ENCODE measurements at regions not wholly inside any gene's neighbourhood (a gene's known extent, or its start where the extent isn't known, plus 50 kb on each side); places are given as distances from the start of the nearest gene placed in this dataset.

DNA sequence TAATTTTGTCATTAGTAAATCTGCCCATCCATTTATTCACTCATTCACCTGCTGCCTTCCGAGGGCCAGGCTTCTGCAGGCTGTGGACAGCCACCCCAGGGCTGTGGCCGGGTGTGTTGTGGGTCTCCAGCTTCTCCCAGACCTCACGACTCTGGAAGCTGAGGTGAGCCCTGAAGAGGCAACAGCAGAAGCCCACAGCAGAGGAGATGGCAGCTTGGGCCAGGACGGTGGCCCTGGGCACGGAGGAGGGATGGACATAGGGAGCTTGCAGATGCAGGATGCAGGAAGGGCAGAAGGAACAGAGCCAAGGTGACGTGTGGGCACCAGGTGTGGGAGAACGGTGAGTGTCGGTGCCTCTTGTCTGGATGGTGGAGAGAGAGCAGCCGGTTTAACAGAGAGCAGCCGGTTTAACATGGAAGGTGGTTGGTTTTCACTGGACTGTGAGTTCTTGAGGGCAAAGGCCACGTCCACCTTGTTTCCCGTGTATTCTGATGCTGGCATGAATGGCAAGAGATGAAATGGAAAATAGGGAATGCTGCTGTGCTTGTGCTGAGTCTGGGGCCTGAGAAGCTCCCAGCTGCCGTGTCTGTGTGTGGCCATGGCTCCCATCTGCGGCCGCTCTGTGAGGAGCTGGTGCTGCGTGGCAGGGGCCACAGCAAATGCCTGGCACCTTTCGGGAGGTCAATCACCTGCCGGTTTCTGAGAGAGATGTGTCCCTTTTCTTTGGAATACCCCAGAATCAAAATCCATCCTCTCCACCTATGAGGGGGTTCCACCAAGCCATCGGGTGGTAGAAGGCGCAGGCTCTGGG is 669.9 kb downstream of the BRD1 start:
- DNase-seq = no peak

DNA sequence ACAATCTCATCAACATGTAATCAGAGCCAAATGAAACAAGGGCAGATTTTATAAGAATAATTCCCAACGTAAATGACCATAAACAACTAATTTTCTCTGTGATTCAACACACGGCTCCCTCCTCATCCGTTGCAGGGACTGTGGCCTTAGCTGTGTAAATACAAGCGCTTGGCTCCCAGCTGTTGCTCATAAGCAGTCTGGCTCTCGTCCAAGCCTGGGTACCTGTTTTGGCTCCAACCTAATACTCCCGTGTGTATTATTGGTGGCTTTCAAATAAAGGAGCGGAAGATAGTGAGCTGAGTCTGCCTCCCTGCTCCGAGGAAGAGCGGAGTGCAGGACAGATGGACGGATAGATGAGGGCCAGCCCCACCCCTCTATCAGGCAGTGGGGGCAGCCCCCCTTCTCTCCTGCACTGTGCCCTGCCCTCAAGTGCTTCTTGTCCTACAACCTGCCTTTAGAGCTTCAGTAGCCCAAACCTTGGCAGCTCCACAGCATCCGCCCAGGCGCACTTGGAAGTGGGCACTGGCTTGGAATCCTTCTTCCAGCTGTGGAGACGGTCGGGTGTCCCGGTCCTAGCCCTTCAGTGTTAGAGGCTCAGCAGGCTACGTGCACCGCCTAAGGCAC is 670.9 kb downstream of the BRD1 start:
- no peak for DNase-seq

DNA sequence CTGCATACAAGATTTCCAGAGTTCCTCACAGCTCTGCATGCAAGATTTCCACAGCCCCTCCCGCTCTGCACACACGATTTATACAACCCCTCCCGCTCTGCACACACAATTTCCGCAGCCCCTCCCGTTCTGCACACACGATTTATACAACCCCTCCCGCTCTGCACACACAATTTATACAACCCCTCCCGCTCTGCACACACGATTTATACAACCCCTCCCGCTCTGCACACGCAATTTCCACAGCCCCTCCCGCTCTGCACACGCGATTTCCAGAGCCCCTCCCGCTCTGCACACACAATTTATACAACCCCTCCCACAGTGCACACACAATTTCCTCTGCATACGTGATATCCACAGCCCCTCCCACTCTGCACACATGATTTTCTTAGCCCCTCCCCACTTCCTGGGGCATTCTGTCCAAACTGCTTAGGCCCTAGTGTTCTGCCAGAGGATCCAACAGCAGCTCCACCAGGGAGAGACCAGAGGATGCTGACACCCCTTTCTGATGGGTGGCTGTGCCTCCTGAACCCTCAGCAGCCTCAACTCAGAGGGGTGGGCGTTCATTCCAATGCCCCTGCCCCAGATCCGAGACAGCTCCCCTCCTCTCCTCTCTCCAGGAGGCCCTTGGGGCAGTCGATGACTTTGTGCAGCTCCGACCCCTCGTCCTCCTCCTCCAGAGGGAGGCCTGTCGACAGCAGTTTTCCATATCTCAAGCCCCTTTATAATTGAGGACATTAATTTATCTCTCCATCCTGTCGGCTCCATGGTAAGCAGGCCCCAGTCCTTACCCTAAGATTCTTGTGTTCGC is 671.7 kb downstream of the BRD1 start:
- no peak for DNase-seq

DNA sequence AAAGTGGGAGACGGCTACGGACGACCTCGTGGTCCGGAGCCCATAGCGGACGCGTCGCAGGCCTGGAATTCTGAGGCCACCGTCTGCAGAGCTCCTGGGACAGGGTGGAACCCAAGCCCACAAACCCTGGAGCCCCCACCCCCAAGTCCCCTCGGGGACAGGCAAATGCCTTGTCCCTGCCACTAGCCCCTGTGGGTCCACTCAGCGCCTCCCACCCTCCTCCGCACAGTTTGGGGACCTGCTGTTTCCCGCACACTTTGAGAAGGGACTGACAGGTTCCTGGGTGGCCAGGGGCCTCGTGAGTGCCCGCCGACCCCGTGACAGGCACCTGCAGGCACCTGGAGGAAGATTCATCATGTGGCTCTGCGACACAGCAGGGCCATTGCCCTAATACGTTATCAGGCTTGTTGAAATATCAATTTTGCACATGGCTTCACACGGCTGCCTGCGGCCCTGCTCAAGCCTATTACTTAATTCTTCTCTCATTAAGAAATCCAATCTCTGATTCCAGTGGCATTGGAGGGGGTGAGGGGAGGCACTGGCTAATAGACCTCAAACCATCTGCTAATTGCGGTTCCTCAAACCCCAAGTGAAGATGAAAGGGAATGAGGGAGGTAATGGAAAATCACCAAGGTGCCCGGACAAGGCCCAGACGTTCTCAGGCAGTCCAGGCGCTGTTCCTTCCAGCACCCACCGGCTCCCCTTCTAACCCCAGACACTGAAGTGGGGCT is 672.5 kb downstream of the BRD1 start:
- no peak for DNase-seq

DNA sequence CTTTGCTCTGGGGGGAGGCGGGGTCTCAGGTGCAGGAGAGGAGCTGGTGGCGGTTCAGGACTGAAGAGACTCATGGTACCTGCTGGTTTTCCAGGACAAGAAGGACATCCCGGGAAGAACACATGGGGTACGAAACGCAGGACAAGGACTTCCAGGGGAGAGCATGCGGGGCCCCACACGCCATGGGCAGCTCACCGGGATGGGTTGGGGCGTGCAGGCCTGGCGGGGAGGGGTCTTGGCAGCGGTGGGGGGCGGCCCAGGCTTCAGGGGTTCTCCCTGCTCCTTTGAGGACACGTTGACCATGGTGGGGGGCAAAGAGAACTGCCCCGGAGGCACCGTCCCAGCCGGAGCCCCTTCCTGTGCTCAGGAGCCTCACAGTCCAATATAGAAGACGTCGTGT is 673.2 kb downstream of the BRD1 start:
- DNase-seq = no peak

DNA sequence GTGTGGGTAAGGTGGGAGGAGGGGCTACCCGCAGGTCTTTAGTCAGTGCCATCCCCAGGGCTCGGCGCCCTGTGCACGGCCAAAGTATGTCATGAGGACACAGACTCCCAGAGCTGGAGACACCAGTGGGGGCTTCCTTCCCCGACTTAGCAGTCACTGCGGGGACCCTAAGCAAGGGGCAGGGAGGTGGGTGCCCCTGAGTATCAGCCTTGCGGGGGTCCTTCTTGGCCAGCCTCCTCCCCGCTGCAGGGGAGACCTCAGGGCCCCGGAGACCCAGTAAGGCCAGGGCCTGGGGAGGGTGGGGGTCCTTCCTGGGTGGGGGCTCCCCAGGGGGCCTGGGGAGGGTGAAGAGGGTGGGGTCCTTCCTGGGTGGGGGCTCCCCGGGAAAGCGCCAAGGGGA is 673.8 kb downstream of the BRD1 start:
- no peak for DNase-seq

DNA sequence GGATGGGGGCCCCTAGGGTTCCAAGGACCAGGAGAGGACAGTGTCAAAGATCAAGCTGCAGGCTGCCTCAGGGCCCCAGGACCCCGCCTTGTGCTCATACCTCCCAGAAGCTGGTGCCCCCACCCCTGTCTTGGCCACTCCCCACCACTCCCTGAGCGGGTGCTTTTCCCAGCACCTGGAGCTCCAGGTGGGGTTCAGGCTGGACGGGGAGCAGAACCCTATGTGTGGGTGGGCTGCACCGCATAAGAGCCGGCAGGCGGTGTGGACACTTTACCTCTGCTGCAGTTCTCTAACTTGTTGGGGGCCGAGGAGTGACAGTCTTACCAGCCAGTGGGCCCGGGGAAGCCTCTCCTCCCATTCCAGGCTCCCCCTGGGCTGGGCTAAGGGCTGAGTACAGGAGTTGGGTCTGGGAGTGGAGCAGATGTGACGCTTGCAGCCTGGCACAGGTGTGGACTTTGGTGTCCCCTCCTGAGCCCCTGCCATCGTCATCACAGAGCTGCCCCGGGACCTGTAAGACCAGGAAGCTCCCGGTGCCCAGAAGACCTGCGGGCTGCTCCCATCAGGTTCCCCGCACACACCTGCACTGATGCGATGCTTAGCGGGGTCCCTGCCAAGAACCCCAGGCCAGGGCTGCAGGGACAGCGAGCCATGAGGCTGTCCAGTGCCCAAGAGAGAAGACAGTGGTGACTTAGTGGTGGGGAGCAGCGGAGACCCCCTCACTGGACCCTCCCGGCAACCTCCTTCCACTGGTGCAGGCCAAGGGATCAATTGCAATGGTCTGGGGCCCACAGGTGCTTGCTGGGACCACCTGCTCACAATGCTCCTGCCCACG is 674.5 kb downstream of the BRD1 start:
- no peak for DNase-seq

DNA sequence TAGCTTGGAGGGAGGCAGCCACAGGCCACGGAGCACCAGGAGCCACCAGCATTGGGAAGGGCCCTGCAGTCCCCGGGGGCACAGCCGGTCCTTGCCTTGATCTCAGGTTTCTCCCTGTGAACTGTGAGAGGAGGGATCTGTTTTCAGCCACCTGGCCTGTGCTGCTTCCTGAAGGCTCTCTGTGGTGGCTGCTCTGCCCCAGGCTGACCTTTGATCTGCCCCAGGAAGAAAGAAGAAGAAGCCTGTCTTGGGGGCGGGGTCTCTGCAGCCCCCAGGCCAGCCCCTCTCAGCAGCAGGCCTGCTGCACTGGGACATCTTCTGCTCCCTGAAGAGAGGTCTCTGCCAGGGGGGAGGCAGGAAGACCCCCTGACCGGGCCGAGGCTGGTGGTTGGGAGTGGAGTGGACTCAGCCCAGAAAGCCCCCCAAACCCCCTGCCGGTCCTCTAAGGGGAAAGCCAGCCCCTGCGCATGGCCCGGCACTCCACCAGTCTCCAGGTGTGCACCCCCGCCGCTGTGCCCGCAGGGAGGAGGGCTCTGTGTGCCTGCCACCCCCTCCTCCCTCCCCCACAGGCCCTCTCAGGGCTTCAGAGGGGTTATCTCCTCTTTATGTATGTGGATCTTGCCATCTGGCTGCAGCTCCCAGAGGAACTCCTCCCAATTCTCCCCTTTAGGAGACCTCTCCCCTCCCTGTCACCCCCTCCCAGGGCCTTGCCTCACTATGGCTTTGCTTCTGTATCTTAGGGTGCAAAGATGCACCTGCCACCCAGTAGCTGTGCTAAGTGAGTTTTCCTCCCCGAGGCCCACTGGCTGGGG is 675.3 kb downstream of the BRD1 start:
- DNase-seq = no peak

DNA sequence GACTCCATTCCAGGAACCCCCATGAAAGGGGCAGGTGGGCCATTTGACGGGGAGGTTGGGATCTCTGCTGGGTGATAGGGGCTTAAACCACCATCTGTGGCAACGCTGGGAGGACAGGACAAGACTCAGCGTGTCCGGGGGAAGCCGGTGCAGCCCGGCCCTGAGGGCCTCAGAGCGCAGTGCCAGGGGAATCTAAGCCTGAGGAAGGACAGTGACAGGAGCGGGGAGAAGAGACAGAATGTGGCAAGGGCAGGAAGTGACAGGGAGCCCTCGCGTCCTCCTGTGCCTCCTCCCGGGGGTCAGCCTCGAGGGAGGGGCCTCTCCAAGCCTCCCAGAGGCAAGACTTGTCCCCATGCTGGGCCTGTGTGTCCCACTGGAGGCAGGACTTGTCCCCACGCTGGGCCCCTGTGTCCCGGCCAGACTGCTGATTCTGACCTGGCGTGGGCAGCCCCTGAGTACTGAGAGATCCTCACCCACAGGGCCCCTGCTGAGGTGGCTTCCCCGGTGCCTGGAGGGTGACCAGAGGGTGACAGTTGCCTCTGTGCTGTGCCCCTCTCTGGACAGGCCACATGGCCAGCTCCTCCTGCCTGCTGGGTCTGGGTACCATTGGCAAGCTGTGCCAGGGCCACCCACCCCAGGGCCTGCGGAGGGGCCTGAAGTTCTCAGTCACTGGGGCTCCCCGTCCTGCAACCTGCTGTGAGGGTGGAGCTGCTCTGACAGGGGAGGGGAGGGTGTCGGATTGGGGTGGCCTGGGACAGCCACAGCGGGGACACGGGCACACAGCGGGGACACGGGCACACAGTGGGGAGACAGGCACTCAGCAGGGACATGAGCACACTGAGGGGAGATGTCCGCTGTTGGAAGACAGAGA is 676.2 kb downstream of the BRD1 start:
- no peak for DNase-seq

DNA sequence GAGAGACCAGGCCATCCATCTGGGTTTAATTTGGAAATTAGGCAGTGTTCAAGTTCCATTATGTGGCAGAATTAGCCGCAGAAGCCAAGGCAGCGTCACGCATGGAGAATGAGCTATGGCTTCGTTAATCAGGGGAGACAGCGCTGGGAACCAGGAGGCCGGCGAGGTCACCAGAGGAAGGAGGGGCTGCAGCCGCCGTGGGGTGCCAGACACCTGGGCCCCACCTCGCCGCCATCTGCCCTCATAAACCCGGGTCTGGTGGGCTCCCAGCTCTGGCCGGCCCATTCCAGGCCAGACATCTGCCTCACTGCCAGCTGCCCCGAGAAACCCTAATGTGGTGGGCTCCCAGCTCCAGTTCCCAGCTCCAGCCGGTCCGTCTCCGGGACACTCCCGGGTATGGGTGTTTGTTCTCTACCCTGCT is 676.9 kb downstream of the BRD1 start:
- DNase-seq = no peak

DNA sequence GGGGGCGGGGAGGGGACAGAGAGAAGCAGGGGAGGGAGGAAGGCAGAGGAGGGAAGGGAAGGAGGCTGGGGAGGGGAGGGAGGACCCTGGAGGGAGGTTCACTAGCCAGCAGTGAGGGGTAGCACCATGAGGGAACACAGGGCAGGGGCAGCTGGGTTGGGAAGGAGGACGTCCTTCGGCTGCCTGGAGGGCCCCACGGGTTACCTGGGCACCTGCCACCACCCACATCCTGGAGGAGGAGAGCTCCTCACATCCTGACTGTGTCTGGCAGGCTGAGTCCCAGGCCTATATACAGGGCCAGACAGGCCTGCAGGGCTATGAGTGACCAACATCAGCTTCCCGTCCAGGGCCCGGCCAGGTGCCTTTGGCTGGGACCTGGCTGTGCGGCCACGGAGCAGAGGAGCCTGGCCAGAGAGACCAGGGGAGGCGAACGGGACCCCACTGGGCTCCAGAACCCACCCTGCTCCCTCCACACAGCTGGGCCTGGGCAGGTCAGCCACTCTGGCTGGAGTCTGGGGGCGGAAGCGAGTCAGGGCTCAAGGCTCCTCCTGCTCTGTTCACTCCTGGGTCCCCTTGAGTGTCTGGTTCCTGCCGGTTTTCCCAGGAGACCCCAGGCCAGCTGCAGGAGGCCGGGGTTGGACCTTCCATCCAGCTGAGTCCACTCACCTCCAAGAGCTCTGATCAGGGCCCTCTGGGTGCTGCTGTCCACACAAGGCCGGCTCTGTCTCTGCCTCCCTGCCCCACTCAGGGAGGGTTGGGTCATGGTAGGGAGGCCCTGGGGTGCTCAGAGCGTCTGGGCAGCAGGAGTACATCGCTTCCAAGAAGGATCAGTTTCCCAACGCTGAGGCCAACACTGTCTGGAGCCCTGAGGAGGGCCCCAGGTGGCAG is 677.7 kb downstream of the BRD1 start:
- no peak for DNase-seq

DNA sequence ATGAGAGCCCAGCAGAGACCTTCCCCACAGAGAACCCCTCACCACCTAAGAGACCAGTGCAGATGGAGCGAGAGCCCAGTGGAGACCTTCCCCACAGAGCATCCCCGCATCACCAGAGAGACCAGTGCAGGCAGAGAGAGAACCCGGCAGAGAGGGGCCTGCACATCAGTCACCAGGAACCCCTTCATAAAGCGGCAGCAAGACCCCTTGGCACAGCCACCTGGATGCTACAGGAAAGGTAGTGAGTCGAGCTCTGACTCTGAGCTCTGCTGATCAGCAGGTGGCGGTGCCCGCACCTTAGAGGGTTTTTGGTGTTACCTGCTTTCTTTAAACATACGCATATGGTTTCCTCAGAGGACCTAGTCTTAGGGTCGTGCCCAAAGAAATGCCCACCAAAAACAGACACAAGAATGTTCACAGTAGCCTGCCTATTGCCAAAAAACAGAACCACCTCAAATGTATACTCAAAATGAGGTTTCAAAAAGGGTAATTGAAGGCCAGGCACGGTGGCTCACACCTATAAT is 678.7 kb downstream of the BRD1 start:
- DNase-seq = no peak

DNA sequence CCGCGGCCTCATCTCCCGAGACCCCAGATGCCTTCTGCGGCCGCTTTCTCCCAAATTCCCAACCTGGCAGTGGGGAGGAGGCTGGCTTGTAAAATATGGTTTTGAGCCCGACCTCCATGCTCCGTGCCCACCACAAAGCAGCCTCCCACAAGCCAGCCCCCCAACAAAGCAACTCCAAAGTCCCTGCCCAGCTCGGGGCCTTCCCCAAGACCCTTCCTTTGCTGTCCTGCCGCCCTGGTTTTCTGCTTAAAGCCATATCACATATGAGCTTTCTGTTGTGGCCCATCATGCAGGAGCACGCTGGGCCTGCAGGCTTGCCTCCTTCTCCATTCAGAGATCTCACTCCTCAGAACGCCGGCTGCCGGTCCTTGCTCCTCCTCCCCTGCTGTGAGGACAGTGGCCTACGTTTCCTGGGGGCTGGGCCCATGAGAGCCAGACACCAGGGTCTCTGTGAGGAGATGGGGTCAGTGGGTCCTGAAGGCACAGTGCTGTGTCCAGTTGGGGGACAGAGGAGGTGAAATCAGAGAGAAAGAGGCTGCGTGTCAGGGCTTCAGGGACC is 680.0 kb downstream of the BRD1 start:
- DNase-seq = no peak

DNA sequence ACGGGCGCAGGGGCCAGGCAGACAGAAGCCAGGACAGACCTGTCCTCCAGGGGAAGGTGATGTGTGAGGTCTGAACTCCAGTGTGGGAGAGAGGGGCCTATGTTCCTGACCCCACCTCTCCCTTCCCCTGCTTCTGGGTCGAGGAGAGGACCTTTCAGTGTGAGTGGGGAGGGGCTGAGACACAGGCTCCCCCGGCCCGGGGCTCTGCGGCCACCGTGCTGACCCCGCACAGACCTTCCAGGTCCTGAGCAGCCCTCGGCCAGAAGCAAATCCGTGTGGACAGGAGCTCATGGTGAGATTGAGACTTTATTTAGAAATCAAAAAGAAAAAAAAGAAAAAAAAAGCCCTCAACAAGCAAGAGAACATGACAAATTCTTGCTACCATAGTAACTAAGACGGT is 680.5 kb downstream of the BRD1 start:
- DNase-seq = no peak

DNA sequence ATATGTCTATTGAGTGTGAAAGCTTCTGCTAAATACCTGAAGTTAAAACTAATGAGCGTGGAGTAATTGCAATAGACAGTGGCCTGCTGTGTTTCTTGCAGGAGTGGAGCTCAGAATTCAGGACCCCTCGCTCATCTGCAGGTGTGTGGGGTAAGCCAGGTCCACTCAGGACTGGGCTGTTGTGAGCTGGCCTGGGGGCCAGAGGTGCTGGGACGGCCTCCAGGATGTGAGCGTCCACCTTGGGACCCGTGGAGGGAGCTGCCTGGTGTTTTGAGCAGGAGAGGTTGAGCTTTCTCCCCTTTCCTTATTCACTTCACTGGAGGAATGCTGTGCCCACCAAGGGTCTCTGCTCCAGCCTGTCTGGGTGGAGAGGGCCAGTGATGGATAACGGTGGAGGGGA is 681.2 kb downstream of the BRD1 start:
- no peak for DNase-seq

DNA sequence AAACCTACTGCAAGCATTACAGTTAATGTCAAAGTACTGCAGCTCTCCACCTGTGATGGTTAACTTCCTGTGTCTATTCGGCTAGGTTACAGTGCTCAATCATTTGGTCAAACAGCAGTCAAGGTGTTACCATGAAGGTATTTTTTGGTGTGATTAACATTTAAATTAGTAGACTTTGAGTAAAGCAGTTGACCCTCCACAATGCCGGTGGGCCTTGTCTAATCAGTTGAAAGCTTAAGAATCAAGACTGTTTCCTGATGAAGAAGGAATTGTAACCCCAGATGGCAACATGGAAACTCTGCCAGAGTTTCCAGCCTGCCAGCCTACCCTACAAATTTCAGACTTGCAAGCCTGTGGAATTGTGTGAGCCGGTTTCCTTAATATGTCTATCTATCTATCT is 683.9 kb downstream of the BRD1 start:
- DNase-seq = no peak

DNA sequence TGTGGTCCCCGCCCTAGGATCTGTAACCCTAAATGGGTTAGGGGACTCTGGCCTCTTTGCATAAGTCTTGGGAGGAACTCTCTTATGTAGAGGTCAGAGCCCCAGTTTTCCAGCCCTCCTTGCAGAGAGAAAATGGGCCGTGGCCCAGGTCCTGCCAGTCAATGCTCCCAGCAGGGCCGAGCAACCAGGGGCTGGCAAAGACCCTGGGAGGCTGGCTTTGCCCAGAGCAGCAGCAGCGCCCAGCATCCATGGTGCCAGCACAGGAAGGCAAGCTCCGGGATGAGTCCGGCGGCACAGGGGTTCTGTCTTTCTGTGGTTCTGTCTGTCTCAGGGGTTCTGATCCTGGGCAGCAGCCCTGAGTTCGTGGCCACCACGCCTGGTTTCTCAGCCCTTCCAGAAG is 684.8 kb downstream of the BRD1 start:
- no peak for DNase-seq

DNA sequence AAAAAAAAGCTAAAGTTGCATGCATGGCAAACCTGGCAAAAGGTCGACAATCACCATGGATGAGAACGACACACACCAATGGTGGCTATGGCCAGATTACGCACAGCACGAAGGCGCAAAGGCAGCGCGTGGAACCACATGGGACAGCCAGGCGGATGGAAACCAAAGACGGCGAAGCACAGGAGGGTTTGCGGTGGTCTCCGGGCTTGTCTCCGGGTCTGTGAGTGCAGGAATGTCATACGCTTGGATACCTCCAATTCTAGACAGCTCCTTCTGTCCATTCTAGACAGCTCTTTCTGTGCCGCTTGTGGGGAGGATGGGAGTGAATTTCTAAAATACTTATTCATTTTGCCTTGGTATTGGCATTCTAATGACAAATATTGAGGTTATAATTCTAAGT is 685.4 kb downstream of the BRD1 start:
- no peak for DNase-seq

DNA sequence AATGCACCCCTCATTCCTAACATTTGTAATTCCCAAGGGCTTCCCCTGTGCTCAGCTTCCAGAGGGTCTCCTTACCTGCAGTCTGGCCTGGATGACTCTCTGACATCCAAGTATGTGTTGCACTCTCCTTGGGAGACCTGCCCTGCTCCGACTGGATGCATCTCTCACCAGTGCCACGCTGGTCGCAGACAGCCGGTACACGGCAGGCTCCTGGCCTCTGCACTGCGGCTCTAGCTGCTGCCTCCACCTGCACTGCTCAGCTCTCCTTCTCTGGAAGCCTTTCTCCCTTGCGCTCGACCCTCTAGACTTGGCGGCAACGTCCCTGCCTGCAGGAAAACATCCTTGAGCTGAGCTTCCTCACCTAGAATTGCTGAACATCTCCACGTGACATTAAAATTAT is 685.9 kb downstream of the BRD1 start:
- DNase-seq = no peak
